ENCODE measurements at regions not wholly inside any gene's neighbourhood (a gene's known extent, or its start where the extent isn't known, plus 50 kb on each side); places are given as distances from the start of the nearest gene placed in this dataset.
"Not testable (repeated sequence)": the region's sequence is repeated elsewhere in the genome, so short reads cannot be mapped to it uniquely, and the experiment has no call there.

- H3K4me3 ChIP-seq (ENCODE audit: low read length) = no peak overlapping the region
- no peak for DNase-seq (ENCODE audit: low read depth, low spot score)
Observed at GRCh38 chr6:134416418-134417154, 98.7 kb upstream of the SGK1 start.

GRCh38 chr6:134415656-134416055, 97.7 kb upstream of the SGK1 start:
- H3K4me3 ChIP-seq (ENCODE audit: low read length) = no peak overlapping the region
- DNase-seq (ENCODE audit: low read depth, low spot score) = no peak

- DNase-seq (ENCODE audit: low read depth, low spot score) = no peak
- no peak overlapping the region for H3K4me3 ChIP-seq (ENCODE audit: low read length)
Observed at GRCh38 chr6:134415194-134415593, 97.3 kb upstream of the SGK1 start.

GRCh38 chr6:134414793-134415192, 96.9 kb upstream of the SGK1 start:
- no peak overlapping the region for H3K4me3 ChIP-seq (ENCODE audit: low read length)
- no peak for DNase-seq (ENCODE audit: low read depth, low spot score)

- DNase-seq (ENCODE audit: low read depth, low spot score) = no peak
- H3K4me3 ChIP-seq (ENCODE audit: low read length) = no peak overlapping the region
Observed at GRCh38 chr6:134413241-134413643, 95.3 kb upstream of the SGK1 start.

GRCh38 chr6:134410541-134410940, 92.6 kb upstream of the SGK1 start:
- no peak overlapping the region for H3K4me3 ChIP-seq (ENCODE audit: low read length)
- DNase-seq (ENCODE audit: low read depth, low spot score) = no peak

GRCh38 chr6:134407791-134408190, 89.9 kb upstream of the SGK1 start:
- no peak for DNase-seq (ENCODE audit: low read depth, low spot score)
- H3K4me3 ChIP-seq (ENCODE audit: low read length) = no peak overlapping the region

GRCh38 chr6:134406311-134406710, 88.4 kb upstream of the SGK1 start:
- no peak for DNase-seq (ENCODE audit: low read depth, low spot score)
- H3K4me3 ChIP-seq (ENCODE audit: low read length) = no peak overlapping the region

GRCh38 chr6:134405386-134406087, 87.6 kb upstream of the SGK1 start:
- no peak for DNase-seq (ENCODE audit: low read depth, low spot score)
- no peak overlapping the region for H3K4me3 ChIP-seq (ENCODE audit: low read length)

GRCh38 chr6:134403312-134403711, 85.4 kb upstream of the SGK1 start:
- not testable (repeated sequence) for H3K4me3 ChIP-seq (ENCODE audit: low read length); DNase-seq (ENCODE audit: low read depth, low spot score)

GRCh38 chr6:134402372-134402984, 84.6 kb upstream of the SGK1 start:
- DNase-seq (ENCODE audit: low read depth, low spot score) = no peak
- no peak overlapping the region for H3K4me3 ChIP-seq (ENCODE audit: low read length)

GRCh38 chr6:134400941-134401340, 83.0 kb upstream of the SGK1 start:
- DNase-seq (ENCODE audit: low read depth, low spot score) = no peak
- H3K4me3 ChIP-seq (ENCODE audit: low read length) = no peak overlapping the region

- DNase-seq (ENCODE audit: low read depth, low spot score) = no peak
Observed at GRCh38 chr6:134398453-134398852, 80.5 kb upstream of the SGK1 start.

GRCh38 chr6:134397676-134398075, 79.8 kb upstream of the SGK1 start:
- DNase-seq (ENCODE audit: low read depth, low spot score) = no peak
- H3K4me3 ChIP-seq (ENCODE audit: low read length) = no peak overlapping the region

More at GRCh38 chr6:134398453-134398852, 80.5 kb upstream of the SGK1 start:
- no peak overlapping the region for H3K4me3 ChIP-seq (ENCODE audit: low read length)

GRCh38 chr6:134394905-134395304, 77.0 kb upstream of the SGK1 start:
- H3K4me3 ChIP-seq (ENCODE audit: low read length) = no peak overlapping the region
- DNase-seq (ENCODE audit: low read depth, low spot score) = no peak

- no peak for DNase-seq (ENCODE audit: low read depth, low spot score)
- H3K4me3 ChIP-seq (ENCODE audit: low read length) = no peak overlapping the region
Observed at GRCh38 chr6:134394208-134394607, 76.3 kb upstream of the SGK1 start.

GRCh38 chr6:134391205-134391604, 73.3 kb upstream of the SGK1 start:
- no peak overlapping the region for H3K4me3 ChIP-seq (ENCODE audit: low read length)
- no peak for DNase-seq (ENCODE audit: low read depth, low spot score)

- DNase-seq (ENCODE audit: low read depth, low spot score) = no peak
- no peak overlapping the region for H3K4me3 ChIP-seq (ENCODE audit: low read length)
Observed at GRCh38 chr6:134389658-134390057, 71.7 kb upstream of the SGK1 start.

GRCh38 chr6:134389129-134389528, 71.2 kb upstream of the SGK1 start:
- DNase-seq (ENCODE audit: low read depth, low spot score) = no peak
- H3K4me3 ChIP-seq (ENCODE audit: low read length) = no peak overlapping the region

- not testable (repeated sequence) for DNase-seq (ENCODE audit: low read depth, low spot score); H3K4me3 ChIP-seq (ENCODE audit: low read length)
Observed at GRCh38 chr6:134386482-134386881, 68.6 kb upstream of the SGK1 start.

Data from Jurkat, Clone E6-1 (cell line).